ENCODE measurements at regions not wholly inside any gene's neighbourhood (a gene's known extent, or its start where the extent isn't known, plus 50 kb on each side); places are given as distances from the start of the nearest gene placed in this dataset.

DNA sequence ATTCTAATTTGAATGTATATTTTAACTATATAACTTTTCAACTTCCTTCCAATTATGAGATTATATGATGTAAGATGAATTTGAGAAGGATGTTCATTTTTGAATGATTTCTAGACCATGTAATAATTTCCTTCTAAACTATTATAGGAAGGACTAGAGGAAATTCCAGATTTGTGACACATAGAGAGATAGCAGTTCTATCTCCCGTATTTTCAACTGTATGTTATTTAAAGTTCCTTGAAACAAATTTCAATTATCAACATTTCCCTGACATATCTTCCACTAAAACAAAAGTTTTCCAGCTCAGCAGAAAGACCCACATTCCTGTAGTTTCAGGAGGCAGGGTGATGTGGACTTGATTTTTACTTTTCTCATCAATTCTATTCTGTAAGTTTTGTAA lies 396.7 kb upstream of the C1orf87 start:
- no peak overlapping the region for H3K27ac Mint-ChIP-seq
- no peak for DNase-seq
- H3K4me3 Mint-ChIP-seq = no peak overlapping the region
- no peaks in the 10 kb centered on the region for H3K36me3 Mint-ChIP-seq
- no peaks in the 10 kb centered on the region for H3K27me3 Mint-ChIP-seq
- ATAC-seq (ENCODE audit: low read depth in 2 of 2) = no peak
- peaks cover 0 to 15% (median 2%) of the 10 kb centered on the region in 7 donors for H3K9me3 Mint-ChIP-seq
- H3K4me1 Mint-ChIP-seq = no peaks in the 10 kb centered on the region

DNA sequence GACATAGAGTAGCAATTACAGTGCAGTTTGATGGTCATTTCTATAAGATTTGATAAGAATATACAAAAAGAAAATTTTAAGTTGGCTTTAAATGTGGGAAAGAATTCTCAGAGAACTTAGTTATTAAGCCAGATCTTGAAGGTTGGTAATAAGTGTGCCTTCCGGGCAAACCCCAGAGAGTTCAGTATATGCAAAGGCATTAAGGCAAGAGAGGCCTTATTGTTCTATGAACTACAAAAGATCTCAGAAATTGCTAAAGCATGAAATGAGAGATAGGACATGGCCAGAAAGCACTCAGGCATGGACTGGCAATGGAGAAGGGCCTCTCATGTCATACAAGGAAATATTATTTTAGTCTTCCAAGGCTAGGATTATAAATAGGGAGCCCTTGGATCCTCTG lies 390.2 kb upstream of the C1orf87 start:
- no peak for ATAC-seq (ENCODE audit: low read depth in 2 of 2)
- H3K9me3 Mint-ChIP-seq = peaks cover 2 to 18% (median 11%) of the 10 kb centered on the region in 7 donors
- no peak overlapping the region for H3K4me3 Mint-ChIP-seq
- no peak for DNase-seq
- no peaks in the 10 kb centered on the region for H3K27me3 Mint-ChIP-seq
- no peaks in the 10 kb centered on the region for H3K36me3 Mint-ChIP-seq
- no peak overlapping the region for H3K27ac Mint-ChIP-seq
- no peaks in the 10 kb centered on the region for H3K4me1 Mint-ChIP-seq

- ATAC-seq (ENCODE audit: low read depth in 2 of 2) (no peak), DNase-seq (no peak)
- no peaks in the 10 kb centered on the region for H3K36me3 Mint-ChIP-seq
- no peak overlapping the region for H3K4me3 Mint-ChIP-seq
- H3K27ac Mint-ChIP-seq = no peak overlapping the region
- peaks cover 2 to 19% (median 11%) of the 10 kb centered on the region in 7 donors for H3K9me3 Mint-ChIP-seq
- no peaks in the 10 kb centered on the region for H3K4me1 Mint-ChIP-seq
- no peaks in the 10 kb centered on the region for H3K27me3 Mint-ChIP-seq
Observed at GRCh38 chr1:60463146-60463545, 389.6 kb upstream of the C1orf87 start.

- Mint-ChIP-seq H3K9me3 (peaks cover 2 to 25% (median 9%) of the 10 kb centered on the region in 7 donors), H3K27ac (no peak overlapping the region), H3K27me3 (no peaks in the 10 kb centered on the region), H3K36me3 (no peaks in the 10 kb centered on the region), H3K4me3 (no peak overlapping the region), H3K4me1 (no peaks in the 10 kb centered on the region)
- ATAC-seq (ENCODE audit: low read depth in 2 of 2) = no peak
- DNase-seq = no peak
Observed at GRCh38 chr1:60461925-60462595, 388.5 kb upstream of the C1orf87 start.

GRCh38 chr1:60458111-60458510 lies 384.5 kb upstream of the C1orf87 start:
- DNase-seq (no peak), ATAC-seq (ENCODE audit: low read depth in 2 of 2) (no peak)
- Mint-ChIP-seq H3K27ac (no peak overlapping the region), H3K36me3 (no peaks in the 10 kb centered on the region), H3K4me3 (no peak overlapping the region), H3K9me3 (peaks cover 0 to 22% (median 19%) of the 10 kb centered on the region in 7 donors), H3K4me1 (no peaks in the 10 kb centered on the region), H3K27me3 (no peaks in the 10 kb centered on the region)

GRCh38 chr1:60449876-60450275 lies 376.3 kb upstream of the C1orf87 start:
- ATAC-seq (ENCODE audit: low read depth in 2 of 2) = no peak
- Mint-ChIP-seq H3K9me3 (peaks cover 0 to 10% (median 4%) of the 10 kb centered on the region in 7 donors), H3K4me3 (no peak overlapping the region), H3K4me1 (no peaks in the 10 kb centered on the region), H3K27ac (no peak overlapping the region), H3K27me3 (no peaks in the 10 kb centered on the region), H3K36me3 (no peaks in the 10 kb centered on the region)
- DNase-seq = no peak

- DNase-seq (no peak), ATAC-seq (ENCODE audit: low read depth in 2 of 2) (no peak)
- Mint-ChIP-seq H3K9me3 (peaks cover 0 to 10% (median 3%) of the 10 kb centered on the region in 7 donors), H3K36me3 (no peaks in the 10 kb centered on the region), H3K4me3 (no peak overlapping the region), H3K27me3 (no peaks in the 10 kb centered on the region), H3K4me1 (no peaks in the 10 kb centered on the region), H3K27ac (no peak overlapping the region)
Observed at GRCh38 chr1:60448850-60449249, 375.3 kb upstream of the C1orf87 start.

DNA sequence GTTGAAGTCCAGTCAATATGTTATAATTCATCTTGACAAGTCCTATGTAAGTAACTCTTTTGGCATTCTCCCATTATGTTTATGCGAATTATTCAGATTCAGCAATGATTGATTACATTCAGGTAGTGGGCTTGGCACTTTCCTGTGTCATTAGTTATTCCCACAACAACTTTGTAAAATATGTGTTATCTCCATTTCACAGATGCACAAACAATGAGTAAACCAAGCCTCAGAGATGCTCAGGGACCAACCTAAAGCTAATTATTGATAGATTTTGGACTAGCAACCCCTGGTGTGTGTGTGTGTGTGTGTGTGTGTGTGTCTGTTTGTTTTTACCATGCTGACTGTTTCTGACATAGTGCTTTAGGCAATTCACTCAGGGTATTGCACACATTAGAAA lies 371.1 kb upstream of the C1orf87 start:
- Mint-ChIP-seq H3K9me3 (peaks cover 0 to 10% (median 3%) of the 10 kb centered on the region in 7 donors), H3K4me3 (no peak overlapping the region), H3K36me3 (no peaks in the 10 kb centered on the region), H3K27me3 (no peaks in the 10 kb centered on the region), H3K27ac (no peak overlapping the region), H3K4me1 (no peaks in the 10 kb centered on the region)
- no peak for ATAC-seq (ENCODE audit: low read depth in 2 of 2)
- no peak for DNase-seq

DNA sequence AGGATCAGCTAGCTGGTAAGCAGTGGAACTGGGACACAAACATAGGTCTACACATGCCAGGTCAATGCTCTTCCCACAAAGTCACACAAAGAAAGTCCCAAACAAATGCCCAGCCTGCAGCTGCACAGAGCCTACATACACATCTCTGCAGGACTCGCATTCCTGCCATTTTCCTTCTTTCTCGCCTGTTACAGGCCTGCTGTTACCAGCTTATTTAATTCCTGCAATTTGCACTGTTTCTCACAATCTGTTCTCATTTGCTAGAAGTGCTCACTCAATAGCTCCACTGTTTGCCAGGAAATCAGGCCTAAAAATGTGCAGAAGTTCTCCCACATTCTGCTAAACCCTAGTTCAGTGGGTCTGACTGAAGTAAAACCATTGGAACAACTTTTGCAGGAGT lies 362.6 kb upstream of the C1orf87 start:
- Mint-ChIP-seq H3K27ac (no peak overlapping the region), H3K27me3 (peaks cover 0 to 5% (median 0%) of the 10 kb centered on the region in 3 donors), H3K9me3 (peaks cover 4 to 38% (median 17%) of the 10 kb centered on the region in 7 donors), H3K4me1 (no peaks in the 10 kb centered on the region), H3K4me3 (no peak overlapping the region), H3K36me3 (no peaks in the 10 kb centered on the region)
- ATAC-seq (ENCODE audit: low read depth in 2 of 2) = no peak
- no peak for DNase-seq

DNA sequence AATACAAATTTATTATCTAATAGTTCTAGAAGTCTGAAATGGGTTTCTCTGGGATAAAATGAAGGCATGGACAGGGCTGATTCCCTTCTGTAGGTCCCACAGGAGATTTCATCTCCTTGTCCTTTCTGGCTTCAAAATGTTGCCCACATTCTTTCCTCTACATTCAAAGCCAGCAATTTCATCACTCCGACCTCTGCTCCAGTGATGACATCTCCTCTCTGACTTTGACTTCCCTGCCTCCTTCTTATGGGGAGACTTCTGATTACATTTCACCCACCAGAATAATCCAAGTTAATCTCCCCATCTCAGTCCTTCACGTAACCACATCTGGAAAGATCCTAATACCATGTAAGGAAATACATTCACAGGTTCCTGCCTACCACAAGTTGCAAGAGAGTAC lies 358.0 kb upstream of the C1orf87 start:
- ATAC-seq (ENCODE audit: low read depth in 2 of 2) = no peak
- peaks cover 0 to 4% of the 10 kb centered on the region in 2 donors for H3K36me3 Mint-ChIP-seq
- peaks cover 4 to 38% (median 17%) of the 10 kb centered on the region in 7 donors for H3K9me3 Mint-ChIP-seq
- H3K4me3 Mint-ChIP-seq = no peak overlapping the region
- peaks cover 0 to 5% (median 0%) of the 10 kb centered on the region in 3 donors for H3K27me3 Mint-ChIP-seq
- H3K27ac Mint-ChIP-seq = no peak overlapping the region
- no peak for DNase-seq
- no peaks in the 10 kb centered on the region for H3K4me1 Mint-ChIP-seq

DNA sequence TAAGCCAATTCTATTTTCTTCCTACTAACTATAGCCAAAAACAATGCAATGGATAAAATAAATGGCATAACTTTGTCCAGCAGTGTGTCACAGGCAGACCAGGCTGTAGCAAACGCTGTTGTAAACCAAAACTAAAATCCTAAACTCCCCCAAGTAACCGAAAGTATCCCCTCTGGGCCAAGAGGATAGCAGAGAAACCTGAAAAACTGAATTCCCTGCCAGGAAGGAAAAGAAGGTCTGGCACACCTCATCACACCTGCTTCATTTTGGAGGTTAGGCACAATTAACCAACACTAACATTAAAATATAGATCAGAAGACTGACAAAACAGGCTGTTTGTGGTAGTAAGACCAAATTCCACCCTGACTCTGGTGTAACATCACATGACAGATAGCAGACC lies 356.8 kb upstream of the C1orf87 start:
- ATAC-seq (ENCODE audit: low read depth in 2 of 2) = no peak
- H3K27ac Mint-ChIP-seq = no peak overlapping the region

DNA sequence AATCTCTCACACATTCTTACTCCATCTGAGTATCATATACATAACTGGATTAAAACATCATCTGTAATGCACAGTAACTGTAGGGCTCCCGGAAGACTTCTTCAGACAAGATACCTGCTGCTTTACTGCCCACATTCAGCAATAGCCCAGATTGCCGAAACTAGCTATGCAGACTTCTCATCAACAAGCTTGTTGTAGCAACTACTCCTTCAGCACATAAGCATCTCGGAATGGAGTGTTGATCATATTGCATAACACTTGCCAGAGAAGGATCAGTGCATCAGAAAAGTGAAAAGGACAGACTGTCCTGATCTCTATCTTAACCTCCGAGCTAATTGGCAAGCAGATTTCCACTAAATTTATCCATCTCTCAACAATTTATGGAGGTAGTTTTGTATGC lies 354.6 kb upstream of the C1orf87 start:
- ATAC-seq (ENCODE audit: low read depth in 2 of 2) (no peak), DNase-seq (no peak)
- Mint-ChIP-seq H3K4me3 (no peak overlapping the region), H3K27ac (no peak overlapping the region), H3K9me3 (peaks cover 0 to 6% (median 4%) of the 10 kb centered on the region in 7 donors), H3K27me3 (no peaks in the 10 kb centered on the region), H3K4me1 (no peaks in the 10 kb centered on the region), H3K36me3 (peaks cover 0 to 4% of the 10 kb centered on the region in 2 donors)

More for the DNA sequence above, 356.8 kb upstream of the C1orf87 start:
- Mint-ChIP-seq H3K4me3 (no peak overlapping the region), H3K36me3 (peaks cover 0 to 4% of the 10 kb centered on the region in 2 donors), H3K4me1 (no peaks in the 10 kb centered on the region), H3K27me3 (peaks cover 0 to under 1% (median 0%) of the 10 kb centered on the region in 3 donors), H3K9me3 (peaks cover 0 to 26% (median 13%) of the 10 kb centered on the region in 7 donors)
- DNase-seq = no peak

- Mint-ChIP-seq H3K4me3 (no peak overlapping the region), H3K27me3 (no peaks in the 10 kb centered on the region), H3K36me3 (peaks cover 0 to 4% of the 10 kb centered on the region in 2 donors), H3K4me1 (no peaks in the 10 kb centered on the region), H3K9me3 (peaks cover 0 to 6% (median 2%) of the 10 kb centered on the region in 7 donors), H3K27ac (no peak overlapping the region)
- ATAC-seq (ENCODE audit: low read depth in 2 of 2) (no peak), DNase-seq (no peak)
Observed at GRCh38 chr1:60427701-60428100, 354.1 kb upstream of the C1orf87 start.

- DNase-seq = no peak
Observed at GRCh38 chr1:60427194-60427593, 353.6 kb upstream of the C1orf87 start.

More at GRCh38 chr1:60427194-60427593, 353.6 kb upstream of the C1orf87 start:
- no peak overlapping the region for H3K4me3 Mint-ChIP-seq
- peaks cover 0 to 4% of the 10 kb centered on the region in 2 donors for H3K36me3 Mint-ChIP-seq
- no peaks in the 10 kb centered on the region for H3K4me1 Mint-ChIP-seq
- peaks cover 0 to 6% (median 0%) of the 10 kb centered on the region in 7 donors for H3K9me3 Mint-ChIP-seq
- no peak for ATAC-seq (ENCODE audit: low read depth in 2 of 2)
- H3K27ac Mint-ChIP-seq = no peak overlapping the region
- H3K27me3 Mint-ChIP-seq = no peaks in the 10 kb centered on the region

All from naive B cell (primary cell).